K562 (cell line): ENCODE measurements at regions not wholly inside any gene's neighbourhood (a gene's known extent, or its start where the extent isn't known, plus 50 kb on each side); places are given as distances from the start of the nearest gene placed in this dataset.

ENCODE experiments used
- CBX5 ChIP-seq: IDR thresholded peaks from 2 replicates; pipeline ENCODE4 v1.6.1; 2014; ENCODE audit warnings: low read depth, borderline replicate concordance
- CTCF ChIP-seq, 3 experiments: IDR thresholded peaks in 2 of 3; conservative IDR thresholded peaks in 1 of 3; 2 replicates each; pipeline ENCODE4 v1.5.1; 2011 to 2012; ENCODE audit warnings: low read length in 3 of 3, mild to moderate bottlenecking in 3 of 3, control low read depth in 2 of 3, improper control_type of control experiment in 1 of 3, inconsistent platforms in 1 of 3, low read depth in 1 of 3, mixed read lengths in 1 of 3, moderate library complexity in 1 of 3; ENCODE audit not compliant: insufficient read depth in 2 of 3
- DMBX1 ChIP-seq: fragments of 250-450 bp; sonication (Bioruptor Pico); IDR thresholded peaks from 2 replicates; pipeline ENCODE4 v1.8.0; 2022; ENCODE audit warnings: inconsistent platforms, mild to moderate bottlenecking, moderate library complexity, borderline replicate concordance
- IRF2 ChIP-seq: sonication (generic); formaldehyde crosslinking; IDR thresholded peaks from 2 replicates; pipeline ENCODE4 v1.8.1; 2022; ENCODE audit warnings: mild to moderate bottlenecking, missing genetic modification reagents
- PHB2 ChIP-seq: fragments of 450-650 bp; IDR thresholded peaks from 2 replicates; pipeline ENCODE4 v1.6.1; 2017; ENCODE audit warnings: low read depth
- RBM25 ChIP-seq: fragments of 200-400 bp; formaldehyde crosslinking; IDR thresholded peaks from 2 replicates; pipeline ENCODE4 v1.6.1; 2018; ENCODE audit warnings: low read length, low read depth, moderate library complexity; ENCODE audit not compliant: severe bottlenecking
- TF ChIP-seq, protein P1 (sequence below): fragments of 150-350 bp; IDR thresholded peaks from 2 replicates; pipeline ENCODE4 v1.6.1; 2014; ENCODE audit warnings: low read depth, mild to moderate bottlenecking, low read length, borderline replicate concordance
- TF ChIP-seq, protein P2 (sequence below): sonication (generic); formaldehyde crosslinking; IDR thresholded peaks from 2 replicates; pipeline ENCODE4 v1.8.1; 2023; ENCODE audit warnings: mild to moderate bottlenecking, missing genetic modification reagents

DNA sequence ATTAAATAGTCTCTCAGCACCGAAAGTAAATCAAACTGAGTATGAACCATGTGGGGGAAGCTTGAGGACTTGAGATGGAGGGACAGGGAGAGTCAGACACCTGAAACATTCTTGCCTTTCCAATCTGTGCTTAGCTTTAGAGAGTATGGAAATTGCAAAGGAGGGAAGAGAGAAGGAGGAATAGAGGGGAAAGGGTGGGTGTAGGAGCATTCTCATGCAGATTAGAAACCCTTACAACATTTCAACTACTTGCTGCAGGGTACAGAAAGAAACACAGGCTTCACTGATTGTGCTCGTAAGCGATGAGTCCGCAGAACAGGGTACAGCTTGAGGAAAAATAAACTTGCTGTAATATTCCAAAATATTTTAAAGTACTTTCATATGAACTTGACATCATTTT, 73.8 kb downstream of the NIBAN1 start:
- TF ChIP-seq, protein P1, sequence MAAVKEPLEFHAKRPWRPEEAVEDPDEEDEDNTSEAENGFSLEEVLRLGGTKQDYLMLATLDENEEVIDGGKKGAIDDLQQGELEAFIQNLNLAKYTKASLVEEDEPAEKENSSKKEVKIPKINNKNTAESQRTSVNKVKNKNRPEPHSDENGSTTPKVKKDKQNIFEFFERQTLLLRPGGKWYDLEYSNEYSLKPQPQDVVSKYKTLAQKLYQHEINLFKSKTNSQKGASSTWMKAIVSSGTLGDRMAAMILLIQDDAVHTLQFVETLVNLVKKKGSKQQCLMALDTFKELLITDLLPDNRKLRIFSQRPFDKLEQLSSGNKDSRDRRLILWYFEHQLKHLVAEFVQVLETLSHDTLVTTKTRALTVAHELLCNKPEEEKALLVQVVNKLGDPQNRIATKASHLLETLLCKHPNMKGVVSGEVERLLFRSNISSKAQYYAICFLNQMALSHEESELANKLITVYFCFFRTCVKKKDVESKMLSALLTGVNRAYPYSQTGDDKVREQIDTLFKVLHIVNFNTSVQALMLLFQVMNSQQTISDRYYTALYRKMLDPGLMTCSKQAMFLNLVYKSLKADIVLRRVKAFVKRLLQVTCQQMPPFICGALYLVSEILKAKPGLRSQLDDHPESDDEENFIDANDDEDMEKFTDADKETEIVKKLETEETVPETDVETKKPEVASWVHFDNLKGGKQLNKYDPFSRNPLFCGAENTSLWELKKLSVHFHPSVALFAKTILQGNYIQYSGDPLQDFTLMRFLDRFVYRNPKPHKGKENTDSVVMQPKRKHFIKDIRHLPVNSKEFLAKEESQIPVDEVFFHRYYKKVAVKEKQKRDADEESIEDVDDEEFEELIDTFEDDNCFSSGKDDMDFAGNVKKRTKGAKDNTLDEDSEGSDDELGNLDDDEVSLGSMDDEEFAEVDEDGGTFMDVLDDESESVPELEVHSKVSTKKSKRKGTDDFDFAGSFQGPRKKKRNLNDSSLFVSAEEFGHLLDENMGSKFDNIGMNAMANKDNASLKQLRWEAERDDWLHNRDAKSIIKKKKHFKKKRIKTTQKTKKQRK: no peak
- TF ChIP-seq DMBX1 (CRISPR knock-in tag) (no peak), IRF2 (CRISPR knock-in tag) (no peak), CTCF (IDR thresholded peaks at IDR 0.05 in 2 of 3, conservative IDR thresholded peaks at IDR 0.05 in 1 of 3; ENCODE audit: insufficient read depth in 2 of 3, low read depth in 1 of 3, low read length in 3 of 3) (no peak), RBM25 (no peak), PHB2 (no peak), CBX5 (no peak)
- TF ChIP-seq, protein P2, sequence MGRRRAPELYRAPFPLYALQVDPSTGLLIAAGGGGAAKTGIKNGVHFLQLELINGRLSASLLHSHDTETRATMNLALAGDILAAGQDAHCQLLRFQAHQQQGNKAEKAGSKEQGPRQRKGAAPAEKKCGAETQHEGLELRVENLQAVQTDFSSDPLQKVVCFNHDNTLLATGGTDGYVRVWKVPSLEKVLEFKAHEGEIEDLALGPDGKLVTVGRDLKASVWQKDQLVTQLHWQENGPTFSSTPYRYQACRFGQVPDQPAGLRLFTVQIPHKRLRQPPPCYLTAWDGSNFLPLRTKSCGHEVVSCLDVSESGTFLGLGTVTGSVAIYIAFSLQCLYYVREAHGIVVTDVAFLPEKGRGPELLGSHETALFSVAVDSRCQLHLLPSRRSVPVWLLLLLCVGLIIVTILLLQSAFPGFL (CRISPR knock-in tag): no peak
